CD14-positive monocyte (primary cell): ENCODE measurements at regions not wholly inside any gene's neighbourhood (a gene's known extent, or its start where the extent isn't known, plus 50 kb on each side); places are given as distances from the start of the nearest gene placed in this dataset.

Experiments
- DNase-seq, 3 donors: peaks; one replicate each; pipeline ENCODE4 v3.0.0-alpha.2; 2011 to 2022
- H2AFZ ChIP-seq: 2 replicates; pipeline ENCODE4 v1.6.0; 2012; ENCODE audit warnings: mild to moderate bottlenecking, low read depth, low read length, inconsistent platforms; ENCODE audit not compliant: insufficient read depth, poor library complexity, severe bottlenecking
- H3K27ac ChIP-seq, 2 donors: 1 replicate in 1 of 2; 2 replicates in 1 of 2; pipeline ENCODE4 v1.5.1; 2012 to 2013; ENCODE audit warnings: low read length in 2 of 2, control low read depth in 1 of 2, inconsistent platforms in 1 of 2, low read depth in 1 of 2, mild to moderate bottlenecking in 1 of 2
- H3K27me3 ChIP-seq, 2 donors: one replicate each; pipeline versions ENCODE4 v1.6.0 to v1.6.1; 2011 to 2013; ENCODE audit warnings: low read length in 2 of 2; ENCODE audit not compliant: control insufficient read depth in 2 of 2, insufficient read depth in 2 of 2
- H3K36me3 ChIP-seq, 2 donors: replicated peaks in 1 of 2; 1 replicate in 1 of 2; 2 replicates in 1 of 2; pipeline versions ENCODE4 v1.5.1 to v1.6.1; 2012 to 2013; ENCODE audit warnings: low read length in 2 of 2, control low read depth in 1 of 2, inconsistent platforms in 1 of 2, mild to moderate bottlenecking in 1 of 2; ENCODE audit not compliant: insufficient read depth in 2 of 2, control insufficient read depth in 1 of 2
- H3K4me1 ChIP-seq, 2 donors: 1 replicate in 1 of 2; 2 replicates in 1 of 2; pipeline versions ENCODE4 v1.5.1 to v1.6.1; 2012 to 2013; ENCODE audit warnings: low read length in 2 of 2, control low read depth in 1 of 2, inconsistent platforms in 1 of 2, mild to moderate bottlenecking in 1 of 2, moderate library complexity in 1 of 2; ENCODE audit not compliant: insufficient read depth in 2 of 2, control insufficient read depth in 1 of 2
- H3K4me2 ChIP-seq: replicated peaks from 2 replicates; pipeline ENCODE3; 2012; ENCODE audit warnings: low read length, moderate library complexity, mild to moderate bottlenecking; ENCODE audit not compliant: poor library complexity, severe bottlenecking; ENCODE audit errors: extremely low read depth
- H3K4me3 ChIP-seq, 3 experiments: fragments of 200-600 bp in 1 of 3; sonication (generic) in 1 of 3; replicated peaks in 1 of 3; 1 replicate in 2 of 3; 2 replicates in 1 of 3; pipeline ENCODE4 v1.5.1; 2011 to 2013; ENCODE audit warnings: low read length in 3 of 3, mild to moderate bottlenecking in 3 of 3, control low read depth in 2 of 3, low read depth in 2 of 3, inconsistent platforms in 1 of 3, moderate library complexity in 1 of 3
- H3K79me2 ChIP-seq: 2 replicates; pipeline ENCODE4 v1.6.0; 2012; ENCODE audit warnings: mild to moderate bottlenecking, control low read depth, inconsistent platforms, low read length, moderate library complexity; ENCODE audit not compliant: insufficient read depth
- H3K9ac ChIP-seq: 2 replicates; pipeline ENCODE4 v1.6.0; 2017; ENCODE audit warnings: low read length, mild to moderate bottlenecking; ENCODE audit not compliant: insufficient read depth, poor library complexity, severe bottlenecking
- H3K9me3 ChIP-seq, 2 donors: replicated peaks in 1 of 2; 1 replicate in 1 of 2; 2 replicates in 1 of 2; pipeline versions ENCODE4 v1.5.1 to v1.6.1; 2012 to 2013; ENCODE audit warnings: low read length in 2 of 2, control low read depth in 1 of 2; ENCODE audit not compliant: control insufficient read depth in 1 of 2, insufficient read depth in 1 of 2
- H4K20me1 ChIP-seq: 2 replicates; pipeline ENCODE4 v1.6.0; 2012; ENCODE audit warnings: mild to moderate bottlenecking, low read length, control low read depth, moderate library complexity; ENCODE audit not compliant: insufficient read depth
- H3K27ac Mint-ChIP-seq, 7 donors: one replicate each; pipeline ENCODE4 v1.8.0; 2020; ENCODE audit warnings: mild to moderate bottlenecking in 7 of 7, mixed read lengths in 7 of 7, moderate library complexity in 6 of 7, inconsistent platforms in 2 of 7
- H3K27me3 Mint-ChIP-seq, 3 donors: one replicate each; pipeline ENCODE4 v1.8.0; 2021 to 2022; ENCODE audit warnings: low read depth in 3 of 3, mild to moderate bottlenecking in 3 of 3, mixed read lengths in 3 of 3, moderate library complexity in 3 of 3, inconsistent platforms in 1 of 3
- H3K36me3 Mint-ChIP-seq, 2 donors: one replicate each; pipeline ENCODE4 v1.8.0; 2020; ENCODE audit warnings: mixed read lengths in 2 of 2, inconsistent platforms in 1 of 2, mild to moderate bottlenecking in 1 of 2
- H3K4me1 Mint-ChIP-seq: one replicate; pipeline ENCODE4 v1.8.0; 2020; ENCODE audit warnings: mild to moderate bottlenecking, mixed read lengths
- H3K4me3 Mint-ChIP-seq, 2 donors: one replicate each; pipeline ENCODE4 v1.8.0; 2020; ENCODE audit warnings: mild to moderate bottlenecking in 2 of 2, mixed read lengths in 2 of 2, moderate library complexity in 1 of 2
- H3K9me3 Mint-ChIP-seq, 7 donors: one replicate each; pipeline ENCODE4 v1.8.0; 2020 to 2022; ENCODE audit warnings: mixed read lengths in 7 of 7, mild to moderate bottlenecking in 6 of 7, moderate library complexity in 6 of 7, inconsistent platforms in 2 of 7
- CTCF ChIP-seq: fragments of 200-600 bp; IDR thresholded peaks from one replicate; pipeline ENCODE4 v1.8.0; 2022; ENCODE audit warnings: antibody characterized with exemption, mild to moderate bottlenecking
- WGBS: methylation state at CpG from one replicate; pipeline ENCODE4 v1.1.5; 2013; ENCODE audit warnings: missing lambda C conversion rate; ENCODE audit not compliant: insufficient coverage; 5-methylcytosine and 5-hydroxymethylcytosine counted together
- intact Hi-C, 2 donors: fragments of 100-400 bp; cut with micrococcal nuclease; formaldehyde crosslinking; loops; one replicate each; pipeline versions ENCODE4 v1.15.0 to v1.15.1; 2023

GRCh38 chr1:195200772-195201171 is 1407.5 kb downstream of the KCNT2 start:
- H3K9me3 Mint-ChIP-seq = peaks cover 0 to 3% (median 0%) of the 10 kb centered on the region in 7 donors
- Histone ChIP-seq H3K36me3 (no peaks in the 10 kb centered on the region), H4K20me1 (no peaks in the 10 kb centered on the region), H3K9ac (no peak overlapping the region), H3K79me2 (no peaks in the 10 kb centered on the region), H2AFZ (no peak overlapping the region), H3K4me2 (no peak overlapping the region), H3K9me3 (peaks cover 0 to 4% of the 10 kb centered on the region in 2 donors), H3K4me3 (no peak overlapping the region), H3K27me3 (no peaks in the 10 kb centered on the region), H3K27ac (no peak overlapping the region), H3K4me1 (no peaks in the 10 kb centered on the region)
- H3K27ac Mint-ChIP-seq = no peak overlapping the region
- H3K36me3 Mint-ChIP-seq = no peaks in the 10 kb centered on the region
- H3K27me3 Mint-ChIP-seq = no peaks in the 10 kb centered on the region
- intact Hi-C loops = no loop called here
- H3K4me1 Mint-ChIP-seq = no peaks in the 10 kb centered on the region
- no CpG with 5 or more reads among the region's 1 CpG for WGBS
- no peak for TF ChIP-seq CTCF
- no peak overlapping the region for H3K4me3 Mint-ChIP-seq
- DNase-seq = no peak

- no CpG with 5 or more reads among the region's 1 CpG for WGBS
- Histone ChIP-seq H4K20me1 (no peaks in the 10 kb centered on the region), H2AFZ (no peak overlapping the region), H3K4me3 (no peak overlapping the region), H3K79me2 (no peaks in the 10 kb centered on the region), H3K36me3 (no peaks in the 10 kb centered on the region), H3K27me3 (no peaks in the 10 kb centered on the region), H3K9ac (no peak overlapping the region), H3K4me1 (no peaks in the 10 kb centered on the region), H3K27ac (no peak overlapping the region), H3K9me3 (peaks cover 0 to 4% of the 10 kb centered on the region in 2 donors), H3K4me2 (no peak overlapping the region)
- Mint-ChIP-seq H3K9me3 (peaks cover 0 to 1% (median 0%) of the 10 kb centered on the region in 7 donors), H3K36me3 (no peaks in the 10 kb centered on the region), H3K4me1 (no peaks in the 10 kb centered on the region), H3K27ac (no peak overlapping the region), H3K4me3 (no peak overlapping the region), H3K27me3 (peaks cover 0 to 1% (median 0%) of the 10 kb centered on the region in 3 donors)
- intact Hi-C loops = no loop called here
- no peak for TF ChIP-seq CTCF
- no peak for DNase-seq
These were observed 1411.1 kb downstream of the KCNT2 start for GRCh38 chr1:195197116-195197515.
